ENCODE measurements at regions not wholly inside any gene's neighbourhood (a gene's known extent, or its start where the extent isn't known, plus 50 kb on each side); places are given as distances from the start of the nearest gene placed in this dataset.

DNA sequence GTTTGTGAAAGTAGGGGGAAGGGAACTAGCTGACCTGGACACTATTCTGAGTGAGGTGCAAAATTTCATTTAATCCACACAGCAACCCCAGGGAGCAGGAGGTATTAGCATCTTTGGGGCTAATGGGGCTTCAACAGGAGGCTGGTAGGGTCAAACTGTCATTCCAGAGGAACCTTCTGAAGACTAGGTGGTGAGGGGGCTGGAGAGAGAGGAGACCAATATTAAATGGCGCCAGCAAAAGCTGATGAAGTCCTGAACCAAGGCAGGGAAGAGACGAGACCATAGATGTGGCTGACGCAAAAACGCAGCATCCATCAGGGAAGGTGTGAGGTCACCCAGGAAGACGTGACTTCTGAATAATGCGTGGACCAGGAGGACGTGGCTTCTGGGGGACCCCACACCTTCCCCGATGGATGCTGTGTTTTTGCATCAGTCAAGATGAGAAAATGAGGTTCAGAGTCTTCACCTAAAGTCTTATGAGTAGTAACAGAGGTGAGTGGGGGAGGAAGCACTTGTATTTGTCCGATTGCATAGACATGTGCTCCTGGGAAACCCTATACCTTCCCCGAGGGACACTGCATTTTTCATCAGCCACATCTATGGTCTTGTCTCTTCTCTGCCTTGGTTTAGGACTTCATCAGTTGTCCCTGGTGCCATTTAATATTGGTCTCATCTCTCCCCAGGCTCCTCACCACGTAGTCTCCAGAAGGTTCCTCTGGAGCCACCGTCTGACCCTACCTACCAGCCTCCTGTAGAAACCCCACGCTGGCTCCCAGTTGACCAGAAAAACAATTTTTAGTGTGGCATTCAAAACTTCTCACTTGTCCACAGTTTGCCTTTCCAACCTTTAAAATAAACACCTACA is 188.6 kb downstream of the MYCN start:
- Histone ChIP-seq H3K27me3 (ENCODE audit: control insufficient read depth, insufficient read depth, low read length) (no peaks in the 10 kb centered on the region), H3K36me3 (ENCODE audit: control insufficient read depth, insufficient read depth, low read length) (no peaks in the 10 kb centered on the region), H3K4me3 (ENCODE audit: low read depth, low read length) (no peak overlapping the region), H3K4me1 (ENCODE audit: control insufficient read depth, insufficient read depth, low read length) (peaks cover 15% of the 10 kb centered on the region), H3K27ac (ENCODE audit: low read depth, low read length) (no peak overlapping the region), H3K9me3 (ENCODE audit: control insufficient read depth, insufficient read depth, low read length) (no peaks in the 10 kb centered on the region)
- WGBS (ENCODE audit: insufficient coverage): 95% methylated on average over 13 of the region's 13 CpGs
- no peak for DNase-seq (ENCODE audit: low read depth in 4 of 6, low spot score in 6 of 6)

DNA sequence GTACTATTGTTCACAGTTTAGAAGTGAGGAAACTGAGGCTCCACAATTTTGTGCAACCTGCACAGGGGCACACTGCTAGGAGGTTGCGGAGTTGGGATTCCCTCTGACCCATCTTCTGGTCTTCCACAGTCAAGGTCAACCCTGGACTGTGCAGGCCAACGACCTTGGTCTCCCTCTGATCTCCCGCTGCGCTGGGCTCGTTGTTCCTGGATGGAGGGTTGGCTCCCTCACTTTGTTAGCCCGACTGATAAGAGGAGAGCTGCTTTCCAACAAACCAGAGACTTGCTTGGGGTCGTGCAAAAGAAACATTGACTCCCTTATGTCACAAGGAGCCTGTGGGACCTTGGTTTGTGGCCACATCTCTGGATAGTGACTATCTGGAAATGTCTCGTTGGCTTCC is 187.6 kb downstream of the MYCN start:
- Histone ChIP-seq H3K4me1 (ENCODE audit: control insufficient read depth, insufficient read depth, low read length) (peaks cover 21% of the 10 kb centered on the region), H3K27me3 (ENCODE audit: control insufficient read depth, insufficient read depth, low read length) (no peaks in the 10 kb centered on the region), H3K4me3 (ENCODE audit: low read depth, low read length) (no peak overlapping the region), H3K27ac (ENCODE audit: low read depth, low read length) (no peak overlapping the region), H3K9me3 (ENCODE audit: control insufficient read depth, insufficient read depth, low read length) (no peaks in the 10 kb centered on the region), H3K36me3 (ENCODE audit: control insufficient read depth, insufficient read depth, low read length) (no peaks in the 10 kb centered on the region)
- WGBS (ENCODE audit: insufficient coverage): 90% methylated on average over 6 of the region's 8 CpGs
- no peak for DNase-seq (ENCODE audit: low read depth in 4 of 6, low spot score in 6 of 6)

DNA sequence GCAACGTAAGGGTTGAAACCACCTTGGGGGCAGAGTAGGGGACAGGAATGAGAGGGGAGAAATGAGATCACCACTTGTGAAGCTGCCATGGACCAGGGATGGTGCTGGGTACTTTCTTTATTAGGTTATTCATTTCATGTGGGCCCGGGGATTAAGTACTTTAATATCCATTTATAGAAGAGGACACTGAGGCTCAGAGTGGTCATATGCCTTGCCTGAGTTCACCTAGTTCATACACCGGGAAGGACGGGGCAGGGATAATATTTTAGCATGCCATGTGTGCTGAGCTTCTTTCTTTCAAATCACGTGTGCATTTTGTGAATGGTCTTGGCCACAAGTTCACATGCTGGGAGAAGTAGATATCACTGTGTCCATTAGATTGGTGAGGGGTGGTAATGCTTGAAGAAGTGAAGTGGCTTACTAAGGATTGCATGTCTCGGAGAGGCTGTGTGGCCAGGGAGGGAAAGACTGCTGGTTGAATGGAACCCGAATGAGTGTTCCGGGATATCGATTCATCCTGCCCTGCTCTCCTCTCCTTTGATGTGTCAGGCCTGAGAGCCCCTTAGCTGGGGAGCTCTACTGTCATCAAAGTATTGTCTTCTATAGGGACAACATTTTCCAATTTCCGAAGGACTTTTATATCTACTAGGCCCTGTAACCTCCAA is 187.1 kb downstream of the MYCN start:
- Histone ChIP-seq H3K27me3 (ENCODE audit: control insufficient read depth, insufficient read depth, low read length) (no peaks in the 10 kb centered on the region), H3K27ac (ENCODE audit: low read depth, low read length) (no peak overlapping the region), H3K4me3 (ENCODE audit: low read depth, low read length) (no peak overlapping the region), H3K4me1 (ENCODE audit: control insufficient read depth, insufficient read depth, low read length) (peaks cover 21% of the 10 kb centered on the region), H3K9me3 (ENCODE audit: control insufficient read depth, insufficient read depth, low read length) (no peaks in the 10 kb centered on the region), H3K36me3 (ENCODE audit: control insufficient read depth, insufficient read depth, low read length) (no peaks in the 10 kb centered on the region)
- WGBS (ENCODE audit: insufficient coverage): 93% methylated on average over 9 of the region's 10 CpGs
- no peak for DNase-seq (ENCODE audit: low read depth in 4 of 6, low spot score in 6 of 6)

DNA sequence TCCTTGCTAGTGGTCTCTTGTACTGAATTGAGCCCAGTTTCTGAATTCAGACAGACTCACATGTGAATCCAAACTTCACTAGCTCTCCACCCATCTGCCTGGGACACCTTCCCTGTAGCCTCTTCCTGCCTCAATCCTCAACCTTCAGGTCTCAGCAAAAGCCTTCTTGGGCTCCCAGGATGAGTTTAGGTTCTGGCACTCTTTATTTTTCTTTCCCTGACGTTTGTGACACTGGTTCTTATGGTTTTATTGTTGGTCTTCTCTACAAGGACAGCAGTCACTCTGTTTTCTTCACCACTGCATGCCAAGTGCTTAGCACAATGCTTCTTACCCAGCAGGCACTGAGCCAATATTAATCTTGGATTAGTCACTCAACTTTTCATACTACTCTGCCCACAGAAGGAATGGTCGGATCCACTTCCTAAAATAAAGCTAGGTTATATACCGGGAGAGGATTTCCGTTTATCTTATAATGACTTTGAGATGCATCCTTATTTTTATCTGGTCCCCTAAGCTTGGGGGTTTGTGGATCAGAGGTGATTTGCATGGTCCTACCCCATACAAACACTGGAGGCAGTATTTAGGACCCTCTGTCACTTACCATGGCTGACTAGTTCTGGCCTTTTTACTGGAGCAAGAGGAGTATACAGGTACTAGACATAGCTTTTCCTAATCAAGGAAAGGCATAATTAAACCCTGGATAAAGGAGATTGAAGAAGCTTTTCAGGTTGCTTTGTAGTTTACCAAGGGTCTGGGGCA is 186.3 kb downstream of the MYCN start:
- peaks cover 21% of the 10 kb centered on the region for H3K4me1 ChIP-seq (ENCODE audit: control insufficient read depth, insufficient read depth, low read length)
- no peaks in the 10 kb centered on the region for H3K27me3 ChIP-seq (ENCODE audit: control insufficient read depth, insufficient read depth, low read length)
- H3K4me3 ChIP-seq (ENCODE audit: low read depth, low read length): no peak overlapping the region
- no peaks in the 10 kb centered on the region for H3K36me3 ChIP-seq (ENCODE audit: control insufficient read depth, insufficient read depth, low read length)
- no peak overlapping the region for H3K27ac ChIP-seq (ENCODE audit: low read depth, low read length)
- no peak for DNase-seq (ENCODE audit: low read depth in 4 of 6, low spot score in 6 of 6)
- no CpG with 5 or more reads among the region's 4 CpGs for WGBS (ENCODE audit: insufficient coverage)
- no peaks in the 10 kb centered on the region for H3K9me3 ChIP-seq (ENCODE audit: control insufficient read depth, insufficient read depth, low read length)

DNA sequence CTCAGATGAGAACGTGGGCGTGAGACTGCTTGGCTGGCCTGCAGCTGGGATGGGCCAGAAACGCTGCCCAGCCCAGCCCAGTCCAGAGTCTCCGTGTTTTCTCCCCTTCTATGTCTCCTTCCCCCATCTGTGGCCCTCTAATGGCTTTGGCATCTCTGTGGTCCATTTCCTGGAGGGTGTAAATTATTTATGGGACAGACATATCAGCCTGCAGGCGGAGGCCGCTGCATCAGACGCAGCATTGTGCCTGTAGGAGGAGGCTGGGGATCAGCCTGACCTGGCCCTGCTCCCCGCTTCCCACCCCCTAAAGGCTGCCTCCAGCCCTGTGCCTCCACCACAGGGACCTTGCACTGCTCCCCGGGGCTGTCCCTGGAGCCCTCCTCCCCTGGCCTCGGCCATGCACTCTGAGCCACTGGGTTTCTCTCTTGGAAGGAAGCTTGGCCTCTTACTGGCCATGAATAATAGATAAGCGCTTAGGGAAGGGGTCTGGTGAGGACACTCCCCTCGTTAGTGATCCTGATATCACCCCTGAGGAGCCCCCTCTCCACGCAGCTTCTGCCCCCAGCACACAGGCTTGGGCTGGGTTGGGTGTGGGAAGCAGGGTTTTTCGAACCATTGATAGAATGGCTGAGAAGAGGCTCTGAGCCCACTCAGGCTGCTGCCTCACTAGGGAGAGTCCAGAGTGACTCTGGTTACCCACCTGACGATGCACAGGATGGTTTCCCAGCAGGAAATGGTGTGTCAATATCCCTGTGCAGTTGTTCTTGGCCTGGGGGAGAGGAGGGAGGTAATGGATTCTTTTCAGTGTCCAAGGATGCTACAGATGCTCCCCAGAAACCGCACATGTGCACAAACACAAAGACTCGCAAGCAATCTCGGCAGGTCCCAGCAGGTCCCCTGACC is 185.5 kb downstream of the MYCN start:
- DNase-seq (ENCODE audit: low read depth in 4 of 6, low spot score in 6 of 6): peak in 1 of 6 donors; percentile 29
- Histone ChIP-seq H3K27ac (ENCODE audit: low read depth, low read length) (no peak overlapping the region), H3K4me3 (ENCODE audit: low read depth, low read length) (no peak overlapping the region), H3K4me1 (ENCODE audit: control insufficient read depth, insufficient read depth, low read length) (peaks cover 21% of the 10 kb centered on the region), H3K36me3 (ENCODE audit: control insufficient read depth, insufficient read depth, low read length) (no peaks in the 10 kb centered on the region), H3K9me3 (ENCODE audit: control insufficient read depth, insufficient read depth, low read length) (peaks cover 2% of the 10 kb centered on the region), H3K27me3 (ENCODE audit: control insufficient read depth, insufficient read depth, low read length) (no peaks in the 10 kb centered on the region)
- WGBS (ENCODE audit: insufficient coverage): 75% methylated on average over 11 of the region's 18 CpGs

DNA sequence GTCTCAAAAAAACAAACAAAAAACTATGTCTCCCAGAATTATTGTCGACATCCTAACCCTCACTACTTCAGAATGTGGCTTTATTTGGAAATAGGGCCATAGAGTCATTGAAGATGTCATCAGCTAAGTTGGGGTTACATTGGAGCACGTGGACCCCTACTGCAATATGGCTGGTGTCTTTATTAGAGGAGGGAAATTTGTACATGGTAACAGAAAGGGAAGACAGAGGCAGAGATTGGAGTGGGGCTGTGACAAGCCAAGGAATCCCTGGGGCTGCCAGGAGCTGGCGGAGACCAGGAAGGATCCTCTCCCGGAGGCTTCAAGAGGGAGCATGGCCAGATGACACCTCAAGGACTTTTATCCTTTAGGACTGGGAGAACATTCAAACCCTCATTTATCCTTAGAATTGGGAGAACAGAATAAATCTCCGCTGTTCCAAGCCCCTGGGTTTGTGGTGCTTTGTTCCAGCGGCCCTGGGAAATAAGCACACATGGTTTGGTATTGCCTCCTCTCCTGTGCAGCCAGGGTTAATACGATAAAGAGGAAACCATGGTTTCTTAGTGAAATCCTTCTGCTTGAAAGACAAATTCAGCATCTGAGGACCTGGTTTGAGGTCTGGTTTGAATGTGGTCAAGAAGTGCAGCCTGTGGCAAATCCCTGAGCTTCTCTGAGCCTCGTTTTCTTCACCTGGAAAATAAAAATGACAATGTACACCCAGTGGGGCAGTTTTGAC is 184.7 kb downstream of the MYCN start:
- Histone ChIP-seq H3K4me3 (ENCODE audit: low read depth, low read length) (no peak overlapping the region), H3K9me3 (ENCODE audit: control insufficient read depth, insufficient read depth, low read length) (peaks cover 2% of the 10 kb centered on the region), H3K4me1 (ENCODE audit: control insufficient read depth, insufficient read depth, low read length) (peaks cover 21% of the 10 kb centered on the region), H3K36me3 (ENCODE audit: control insufficient read depth, insufficient read depth, low read length) (no peaks in the 10 kb centered on the region), H3K27me3 (ENCODE audit: control insufficient read depth, insufficient read depth, low read length) (no peaks in the 10 kb centered on the region), H3K27ac (ENCODE audit: low read depth, low read length) (no peak overlapping the region)
- 76% methylated on average over 6 of the region's 8 CpGs for WGBS (ENCODE audit: insufficient coverage)
- DNase-seq (ENCODE audit: low read depth in 4 of 6, low spot score in 6 of 6): no peak

DNA sequence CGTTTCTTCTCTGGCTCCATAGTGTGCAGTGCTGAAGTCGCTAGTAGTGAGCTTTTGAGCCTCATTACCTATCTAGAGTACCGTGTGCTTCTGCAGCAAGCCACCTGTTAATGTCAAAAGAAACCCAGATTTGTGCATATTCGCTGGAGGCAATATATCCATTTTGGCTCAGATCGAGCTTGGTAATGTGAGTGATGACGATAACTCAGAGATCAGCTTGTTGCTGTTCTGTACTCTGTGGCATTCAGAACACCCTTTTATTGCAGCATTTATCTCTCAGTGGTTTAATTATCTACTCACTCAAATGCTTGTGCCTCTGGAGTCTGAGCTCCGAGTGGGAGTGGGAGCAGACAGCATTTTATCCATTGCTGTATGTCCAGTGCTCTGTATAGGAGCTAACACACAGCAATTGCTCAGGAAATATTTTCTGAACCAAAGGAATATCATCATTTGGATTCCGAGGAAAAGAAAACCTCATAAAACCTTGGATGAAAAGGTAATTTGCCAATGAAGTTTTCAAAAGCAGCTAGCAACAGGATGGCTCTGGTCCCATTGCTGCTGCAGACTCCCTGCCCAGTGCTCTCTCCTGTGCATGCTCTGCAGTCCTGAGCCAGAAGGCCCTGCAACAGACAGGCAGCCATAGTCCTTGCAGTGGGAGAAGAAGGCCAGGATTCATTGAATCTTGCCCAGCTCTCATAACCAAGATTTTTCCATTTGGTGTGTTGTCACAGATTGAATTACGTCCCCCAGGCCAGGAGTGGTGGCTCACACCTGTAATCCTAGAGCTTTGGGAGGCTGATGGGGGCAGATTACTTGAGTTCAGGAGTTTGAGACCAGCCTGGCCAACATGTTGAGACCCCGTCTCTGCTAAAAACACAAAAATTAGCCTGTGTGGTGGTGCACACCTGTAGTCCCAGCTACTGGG is 183.8 kb downstream of the MYCN start:
- peaks cover 2% of the 10 kb centered on the region for H3K9me3 ChIP-seq (ENCODE audit: control insufficient read depth, insufficient read depth, low read length)
- H3K27ac ChIP-seq (ENCODE audit: low read depth, low read length): no peak overlapping the region
- DNase-seq (ENCODE audit: low read depth in 4 of 6, low spot score in 6 of 6): peak in 1 of 6 donors; percentile 79
- H3K4me3 ChIP-seq (ENCODE audit: low read depth, low read length): no peak overlapping the region
- no peaks in the 10 kb centered on the region for H3K36me3 ChIP-seq (ENCODE audit: control insufficient read depth, insufficient read depth, low read length)
- no peaks in the 10 kb centered on the region for H3K27me3 ChIP-seq (ENCODE audit: control insufficient read depth, insufficient read depth, low read length)
- H3K4me1 ChIP-seq (ENCODE audit: control insufficient read depth, insufficient read depth, low read length): peaks cover 21% of the 10 kb centered on the region
- 68% methylated on average over 6 of the region's 10 CpGs for WGBS (ENCODE audit: insufficient coverage)

DNA sequence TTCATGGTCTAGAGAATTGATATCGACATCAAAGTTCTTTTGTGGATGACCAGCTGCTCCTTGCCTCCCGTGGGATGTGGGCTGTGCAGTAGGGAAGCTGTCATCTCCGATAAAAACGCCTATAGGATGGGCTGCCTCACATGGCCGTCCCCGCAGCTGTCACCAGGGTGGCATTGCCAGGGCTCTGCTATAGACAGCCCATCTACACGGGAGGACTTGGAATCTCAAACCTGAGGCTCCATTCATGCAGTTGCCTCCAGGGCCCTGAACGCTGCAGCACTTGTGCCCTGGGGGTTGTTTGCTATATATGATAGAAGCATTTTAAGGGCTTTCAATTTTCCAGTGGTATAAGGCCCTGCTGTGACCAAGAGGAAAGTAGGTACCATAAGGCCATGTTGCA is 183.1 kb downstream of the MYCN start:
- H3K9me3 ChIP-seq (ENCODE audit: control insufficient read depth, insufficient read depth, low read length): peaks cover 2% of the 10 kb centered on the region
- no peak overlapping the region for H3K27ac ChIP-seq (ENCODE audit: low read depth, low read length)
- peak in 1 of 6 donors; percentile 55 for DNase-seq (ENCODE audit: low read depth in 4 of 6, low spot score in 6 of 6)
- peaks cover 21% of the 10 kb centered on the region for H3K4me1 ChIP-seq (ENCODE audit: control insufficient read depth, insufficient read depth, low read length)
- no peak overlapping the region for H3K4me3 ChIP-seq (ENCODE audit: low read depth, low read length)
- no peaks in the 10 kb centered on the region for H3K27me3 ChIP-seq (ENCODE audit: control insufficient read depth, insufficient read depth, low read length)
- no peaks in the 10 kb centered on the region for H3K36me3 ChIP-seq (ENCODE audit: control insufficient read depth, insufficient read depth, low read length)
- 63% methylated on average over 7 of the region's 8 CpGs for WGBS (ENCODE audit: insufficient coverage)

All from spinal cord (tissue), 9 donors.